ENCODE measurements at regions not wholly inside any gene's neighbourhood (a gene's known extent, or its start where the extent isn't known, plus 50 kb on each side); places are given as distances from the start of the nearest gene placed in this dataset.
"Not testable (repeated sequence)": the region's sequence is repeated elsewhere in the genome, so short reads cannot be mapped to it uniquely, and the experiment has no call there.

DNA sequence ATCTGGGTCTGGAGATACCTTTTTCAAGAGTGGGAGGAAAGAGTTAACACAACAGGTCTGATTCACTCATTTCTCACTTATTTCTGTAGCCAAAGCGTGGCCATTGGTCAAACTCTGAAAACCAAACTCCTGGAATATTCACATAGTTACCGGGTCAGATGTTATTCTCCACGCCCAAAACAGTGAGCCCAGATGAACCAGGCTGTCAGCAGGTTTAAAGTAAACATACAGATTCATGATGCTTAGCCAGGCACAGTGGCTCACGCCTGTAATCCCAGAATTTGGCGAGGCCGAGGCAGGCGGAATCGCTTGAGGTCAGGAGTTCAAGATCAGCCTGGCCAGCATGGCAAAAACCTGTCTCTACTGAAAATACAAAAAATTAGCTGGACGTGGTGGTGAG is 126.1 kb downstream of the SEPTIN7 start:
- H3K27me3 ChIP-seq (ENCODE audit: control insufficient read depth, insufficient read depth, low read length); H3K4me3 ChIP-seq (ENCODE audit: insufficient read depth, low read depth, low read length); POLR2A ChIA-PET (ENCODE audit: unreplicated experiment); H3K4ac ChIP-seq (ENCODE audit: low read depth, low read length); H3K4me2 ChIP-seq (ENCODE audit: low read depth, low read length); DNase-seq; H3K4me1 ChIP-seq (ENCODE audit: control insufficient read depth, insufficient read depth, low read length); H4K20me1 ChIP-seq (ENCODE audit: insufficient read depth, low read length); BruUV-seq (replicated peaks); CTCF ChIA-PET; H4K5ac ChIP-seq (ENCODE audit: low read depth, low read length); H2AK5ac ChIP-seq (ENCODE audit: low read depth, low read length); H3K79me1 ChIP-seq (ENCODE audit: low read depth in 1 of 2, low read length in 2 of 2); H3K23ac ChIP-seq (ENCODE audit: low read depth, low read length); dilution Hi-C loops (cut with HindIII; ENCODE audit: low sequenced_read_pairs, unreplicated experiment); H2BK20ac ChIP-seq (ENCODE audit: low read depth, low read length); H2BK15ac ChIP-seq (ENCODE audit: low read depth, low read length); H3K9me1 ChIP-seq (ENCODE audit: insufficient read depth, low read length); H3K9ac ChIP-seq (ENCODE audit: low read depth, low read length); H2BK5ac ChIP-seq (ENCODE audit: low read depth, low read length, poor library complexity, severe bottlenecking); H3K18ac ChIP-seq (ENCODE audit: low read depth, low read length); H2AFZ ChIP-seq (replicated peaks; ENCODE audit: low read length, poor library complexity); H2AK9ac ChIP-seq (replicated peaks; ENCODE audit: low read depth, low read length, poor library complexity); intact Hi-C loops (cut with micrococcal nuclease); H3K36me3 ChIP-seq (ENCODE audit: control insufficient read depth, insufficient read depth, low read length); H4K8ac ChIP-seq (ENCODE audit: low read depth in 2 of 2, low read length in 2 of 2); H3K9me3 ChIP-seq (ENCODE audit: control insufficient read depth, insufficient read depth, low read length); H2BK120ac ChIP-seq (ENCODE audit: low read depth, low read length); H3K56ac ChIP-seq (ENCODE audit: extremely low read depth, insufficient read depth, low read length); H4K91ac ChIP-seq (ENCODE audit: insufficient read depth, low read depth, low read length); H3K14ac ChIP-seq (replicated peaks; ENCODE audit: low read depth, low read length); H3K27ac ChIP-seq (ENCODE audit: insufficient read depth, low read length); ATAC-seq (ENCODE audit: low read depth): not testable (repeated sequence)
- no CpG with 5 or more reads among the region's 9 CpGs for WGBS, 2 experiments (ENCODE audit: extremely low coverage in 2 of 2, insufficient read length in 1 of 2)
- in situ Hi-C loops (cut with MboI; ENCODE audit: low sequenced_read_pairs): loop anchor here (10.0 kb wide), 1 partner anchor 48 kb away; no protein-coding TSS in a partner anchor

DNA sequence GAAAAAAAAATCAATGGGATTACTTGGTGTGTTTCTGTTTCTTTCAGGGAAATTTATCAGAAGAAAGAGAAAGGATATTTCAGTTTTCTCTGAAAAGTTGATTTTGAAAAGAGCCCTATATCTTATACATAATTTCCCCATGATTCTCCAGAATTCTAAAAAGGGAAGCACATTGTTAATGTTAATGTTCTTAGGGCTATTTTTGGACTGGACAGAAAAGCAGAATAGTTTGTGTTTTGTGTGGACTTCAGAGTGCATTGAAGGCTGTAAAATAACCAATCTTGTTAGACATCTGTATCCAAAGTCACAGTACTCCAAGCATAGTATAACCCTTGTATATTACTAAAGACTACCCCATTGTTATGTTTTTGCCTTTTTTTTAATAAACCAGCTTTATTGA is 130.3 kb downstream of the SEPTIN7 start:
- CTCF ChIA-PET; H2BK120ac ChIP-seq (ENCODE audit: low read depth, low read length); H2BK20ac ChIP-seq (ENCODE audit: low read depth, low read length); H4K91ac ChIP-seq (ENCODE audit: insufficient read depth, low read depth, low read length); H3K79me1 ChIP-seq (ENCODE audit: low read depth in 1 of 2, low read length in 2 of 2); H4K8ac ChIP-seq (ENCODE audit: low read depth in 2 of 2, low read length in 2 of 2); H2BK5ac ChIP-seq (ENCODE audit: low read depth, low read length, poor library complexity, severe bottlenecking); H3K27me3 ChIP-seq (ENCODE audit: control insufficient read depth, insufficient read depth, low read length); H3K14ac ChIP-seq (replicated peaks; ENCODE audit: low read depth, low read length); H3K4me3 ChIP-seq (ENCODE audit: insufficient read depth, low read depth, low read length); intact Hi-C loops (cut with micrococcal nuclease); DNase-seq; BruUV-seq (replicated peaks); H2BK15ac ChIP-seq (ENCODE audit: low read depth, low read length); H3K4me1 ChIP-seq (ENCODE audit: control insufficient read depth, insufficient read depth, low read length); H4K20me1 ChIP-seq (ENCODE audit: insufficient read depth, low read length); POLR2A ChIA-PET (ENCODE audit: unreplicated experiment); dilution Hi-C loops (cut with HindIII; ENCODE audit: low sequenced_read_pairs, unreplicated experiment); H3K4me2 ChIP-seq (ENCODE audit: low read depth, low read length); H3K4ac ChIP-seq (ENCODE audit: low read depth, low read length); H2AFZ ChIP-seq (replicated peaks; ENCODE audit: low read length, poor library complexity); H2AK5ac ChIP-seq (ENCODE audit: low read depth, low read length); H3K9me3 ChIP-seq (ENCODE audit: control insufficient read depth, insufficient read depth, low read length); H2AK9ac ChIP-seq (replicated peaks; ENCODE audit: low read depth, low read length, poor library complexity); in situ Hi-C loops (cut with MboI; ENCODE audit: low sequenced_read_pairs); H3K36me3 ChIP-seq (ENCODE audit: control insufficient read depth, insufficient read depth, low read length); H3K23ac ChIP-seq (ENCODE audit: low read depth, low read length); H3K18ac ChIP-seq (ENCODE audit: low read depth, low read length); H3K27ac ChIP-seq (ENCODE audit: insufficient read depth, low read length); ATAC-seq (ENCODE audit: low read depth); H3K9ac ChIP-seq (ENCODE audit: low read depth, low read length); H3K56ac ChIP-seq (ENCODE audit: extremely low read depth, insufficient read depth, low read length); H4K5ac ChIP-seq (ENCODE audit: low read depth, low read length); H3K9me1 ChIP-seq (ENCODE audit: insufficient read depth, low read length): not testable (repeated sequence)

- H2BK120ac ChIP-seq (ENCODE audit: low read depth, low read length); H2AFZ ChIP-seq (replicated peaks; ENCODE audit: low read length, poor library complexity); H3K4me1 ChIP-seq (ENCODE audit: control insufficient read depth, insufficient read depth, low read length); ATAC-seq (ENCODE audit: low read depth); H3K9ac ChIP-seq (ENCODE audit: low read depth, low read length); dilution Hi-C loops (cut with HindIII; ENCODE audit: low sequenced_read_pairs, unreplicated experiment); H2BK15ac ChIP-seq (ENCODE audit: low read depth, low read length); H2BK5ac ChIP-seq (ENCODE audit: low read depth, low read length, poor library complexity, severe bottlenecking); H3K27ac ChIP-seq (ENCODE audit: insufficient read depth, low read length); POLR2A ChIA-PET (ENCODE audit: unreplicated experiment); H3K4ac ChIP-seq (ENCODE audit: low read depth, low read length); H3K36me3 ChIP-seq (ENCODE audit: control insufficient read depth, insufficient read depth, low read length); H3K79me1 ChIP-seq (ENCODE audit: low read depth in 1 of 2, low read length in 2 of 2); H2AK5ac ChIP-seq (ENCODE audit: low read depth, low read length); H4K8ac ChIP-seq (ENCODE audit: low read depth in 2 of 2, low read length in 2 of 2); intact Hi-C loops (cut with micrococcal nuclease); CTCF ChIA-PET; H3K56ac ChIP-seq (ENCODE audit: extremely low read depth, insufficient read depth, low read length); H3K18ac ChIP-seq (ENCODE audit: low read depth, low read length); H4K20me1 ChIP-seq (ENCODE audit: insufficient read depth, low read length); H4K5ac ChIP-seq (ENCODE audit: low read depth, low read length); H3K9me3 ChIP-seq (ENCODE audit: control insufficient read depth, insufficient read depth, low read length); H2BK20ac ChIP-seq (ENCODE audit: low read depth, low read length); H3K27me3 ChIP-seq (ENCODE audit: control insufficient read depth, insufficient read depth, low read length); in situ Hi-C loops (cut with MboI; ENCODE audit: low sequenced_read_pairs); H4K91ac ChIP-seq (ENCODE audit: insufficient read depth, low read depth, low read length); H2AK9ac ChIP-seq (replicated peaks; ENCODE audit: low read depth, low read length, poor library complexity); H3K14ac ChIP-seq (replicated peaks; ENCODE audit: low read depth, low read length); H3K23ac ChIP-seq (ENCODE audit: low read depth, low read length); BruUV-seq (replicated peaks); H3K4me3 ChIP-seq (ENCODE audit: insufficient read depth, low read depth, low read length); DNase-seq; H3K4me2 ChIP-seq (ENCODE audit: low read depth, low read length); H3K9me1 ChIP-seq (ENCODE audit: insufficient read depth, low read length): not testable (repeated sequence)
Observed at GRCh38 chr7:35931551-35931950, 130.7 kb downstream of the SEPTIN7 start.
